HG03139 (cell line): ENCODE measurements at regions not wholly inside any gene's neighbourhood (a gene's known extent, or its start where the extent isn't known, plus 50 kb on each side); places are given as distances from the start of the nearest gene placed in this dataset.

Source experiments
- ATAC-seq: cut with Tn5 transposase; IDR thresholded peaks from one replicate; pipeline ENCODE4 v1.9.1; 2021; ENCODE audit not compliant: unreplicated experiment

GRCh38 chr7:131624536-131624935 is 68.1 kb upstream of the PODXL start:
- ATAC-seq = no peak

DNA sequence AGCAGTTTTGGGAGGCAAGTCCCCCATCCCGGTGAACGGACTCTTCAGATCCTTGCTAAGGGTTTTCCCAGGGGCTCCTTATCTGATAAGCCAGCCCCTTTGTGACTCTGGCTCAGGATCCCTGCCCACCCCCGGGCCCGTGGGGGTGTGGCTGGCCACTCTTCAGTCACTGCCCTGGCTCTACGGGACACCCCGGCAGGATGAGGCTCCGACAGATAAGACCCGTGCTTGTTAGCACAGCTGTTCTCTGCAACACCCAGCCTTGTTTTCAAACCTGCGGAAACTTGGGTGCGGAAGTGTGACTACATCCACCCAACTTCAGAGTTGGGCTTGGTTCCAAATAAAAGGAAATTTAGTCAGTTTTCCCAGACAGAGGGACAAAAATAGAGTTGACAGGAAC is 66.7 kb upstream of the PODXL start:
- ATAC-seq = no peak

DNA sequence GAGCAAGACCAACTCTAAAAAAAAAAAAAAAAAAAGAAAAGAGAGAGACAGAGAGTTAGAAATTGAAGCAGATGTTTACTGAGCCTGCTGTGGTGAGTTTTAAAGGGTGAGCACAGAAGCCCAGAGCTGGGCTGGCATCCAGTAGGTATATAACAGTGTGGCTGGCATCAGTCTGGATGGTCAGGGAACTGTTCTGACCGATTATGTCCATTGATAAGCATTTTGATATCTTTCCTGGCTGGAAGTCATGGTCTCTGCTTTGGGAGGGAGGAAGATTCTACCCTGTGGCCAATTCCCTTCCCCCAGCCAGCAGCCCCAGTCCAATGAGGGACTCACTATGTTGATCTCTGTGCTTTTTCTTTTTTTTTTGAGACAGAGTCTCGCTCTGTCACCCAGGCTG is 65.2 kb upstream of the PODXL start:
- ATAC-seq = no peak

- ATAC-seq = no peak
These were observed 64.5 kb upstream of the PODXL start for GRCh38 chr7:131620673-131621609.

DNA sequence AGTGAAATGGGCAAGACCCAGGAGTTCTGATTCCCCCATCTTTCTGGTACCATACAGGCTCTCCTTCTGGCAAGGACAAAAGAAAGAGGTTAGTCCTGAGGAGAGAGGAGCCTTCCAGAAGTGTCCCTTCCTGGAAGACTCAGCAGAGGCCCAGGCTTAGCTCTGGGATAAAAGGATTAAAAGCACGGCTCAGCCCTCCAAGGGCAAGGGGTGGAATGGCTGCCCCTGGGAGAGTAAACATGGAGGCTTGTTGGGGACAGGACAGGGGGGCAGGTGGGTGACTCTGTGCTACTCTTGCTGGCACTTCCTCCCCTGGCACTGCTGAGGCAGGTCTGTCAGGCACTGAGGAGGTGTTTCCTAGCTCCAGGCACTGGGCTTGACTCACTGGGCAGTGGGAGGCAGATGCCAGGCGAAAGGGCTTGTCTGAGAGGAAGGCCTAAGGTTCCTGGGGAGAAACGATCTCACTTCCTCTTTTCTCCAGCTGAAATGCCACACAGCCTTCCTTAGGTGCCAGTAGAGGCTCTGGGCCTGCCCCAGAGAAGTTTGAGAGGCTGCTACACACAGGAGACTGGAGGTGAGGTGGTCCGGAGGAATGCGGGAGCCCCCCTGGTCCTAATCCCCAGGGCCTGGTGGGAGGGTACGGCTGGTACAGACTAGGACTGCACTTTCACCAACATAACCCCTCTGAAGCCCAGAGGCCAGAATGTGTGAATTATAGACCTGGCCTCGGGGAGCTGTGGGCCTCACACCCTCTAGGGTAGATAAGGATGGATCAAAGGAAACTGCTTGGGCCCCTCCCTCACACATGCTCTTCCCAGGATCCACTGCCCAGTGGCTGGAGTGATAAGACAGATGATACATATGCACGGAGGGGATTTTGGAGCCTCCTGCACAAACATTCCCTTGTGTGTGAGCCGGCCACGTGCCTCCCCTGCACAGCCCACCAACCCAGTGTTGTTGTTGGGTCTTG is 63.2 kb upstream of the PODXL start:
- no peak for ATAC-seq

DNA sequence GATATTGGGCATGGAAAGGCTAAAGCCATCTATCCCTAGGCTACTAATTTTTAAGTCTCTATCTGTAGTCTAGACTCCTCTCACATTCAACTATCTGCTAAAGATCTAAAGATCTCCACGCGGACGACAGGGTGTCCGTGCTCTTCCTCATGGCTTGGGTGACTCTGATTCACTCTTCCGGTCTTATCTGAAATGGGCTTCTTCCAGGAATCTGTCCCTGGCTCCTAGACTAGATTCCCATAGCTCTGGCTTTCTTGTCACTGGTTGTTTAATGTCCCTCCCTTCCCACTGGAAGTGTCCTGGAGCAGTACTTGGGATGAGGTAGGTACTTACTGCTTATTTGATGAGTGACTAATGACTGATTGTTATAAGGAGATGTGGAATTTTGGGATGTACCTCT is 62.0 kb upstream of the PODXL start:
- no peak for ATAC-seq

DNA sequence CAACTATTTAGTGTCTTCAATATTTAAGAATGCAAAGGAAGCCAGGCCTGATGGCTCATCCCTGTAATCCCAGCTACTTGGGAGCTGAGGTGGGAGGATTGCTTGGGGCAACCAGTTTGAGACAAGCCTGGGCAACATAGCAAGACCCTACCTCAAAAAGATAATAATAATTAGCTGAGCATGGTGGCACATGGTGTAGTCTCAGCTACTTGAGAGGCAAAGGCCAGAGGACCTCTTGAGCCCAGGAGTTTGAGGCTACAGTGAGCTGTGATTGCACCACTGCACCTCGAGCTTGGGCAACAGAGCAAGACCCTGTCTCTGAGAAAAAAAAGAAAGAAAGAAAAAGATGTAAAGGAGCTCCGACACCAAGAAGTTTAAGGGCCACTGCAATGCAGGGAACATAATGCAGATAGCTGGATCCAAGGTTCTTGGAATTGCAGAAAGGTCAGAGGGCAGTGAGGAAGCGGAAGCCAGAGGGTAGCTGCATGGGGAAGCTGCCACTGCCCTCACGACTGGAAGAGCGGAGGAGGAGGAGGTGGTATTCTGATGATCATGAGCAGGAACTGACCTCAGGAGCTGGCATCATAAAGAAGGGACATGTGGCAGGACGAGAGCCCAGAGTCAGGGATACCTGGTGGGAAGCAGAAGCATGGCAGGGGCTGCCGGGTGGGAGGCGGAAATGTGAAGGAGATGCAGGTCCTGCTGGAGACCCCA is 60.2 kb upstream of the PODXL start:
- no peak for ATAC-seq

- no peak for ATAC-seq
These were observed 57.5 kb upstream of the PODXL start for GRCh38 chr7:131613909-131614308.

DNA sequence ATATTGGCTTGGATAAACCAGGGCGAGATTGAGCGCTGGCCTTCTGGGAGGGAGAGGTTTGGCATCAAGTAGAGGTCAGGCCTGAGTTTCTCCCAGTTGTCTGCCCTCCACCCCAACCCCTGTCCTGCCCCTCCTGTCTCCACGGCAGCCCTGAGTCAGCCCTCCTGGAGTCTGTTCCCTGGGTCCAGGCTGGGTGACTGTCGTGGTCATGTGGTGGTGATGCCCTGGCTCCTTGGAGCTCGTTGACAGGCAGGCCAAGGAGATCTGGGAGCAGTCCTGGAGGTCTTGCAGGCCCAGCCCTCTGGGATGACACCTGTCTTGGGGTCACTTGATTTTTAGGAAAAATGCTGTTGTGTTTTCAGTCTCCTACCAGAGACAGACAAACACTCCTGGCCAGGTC is 53.6 kb upstream of the PODXL start:
- no peak for ATAC-seq

DNA sequence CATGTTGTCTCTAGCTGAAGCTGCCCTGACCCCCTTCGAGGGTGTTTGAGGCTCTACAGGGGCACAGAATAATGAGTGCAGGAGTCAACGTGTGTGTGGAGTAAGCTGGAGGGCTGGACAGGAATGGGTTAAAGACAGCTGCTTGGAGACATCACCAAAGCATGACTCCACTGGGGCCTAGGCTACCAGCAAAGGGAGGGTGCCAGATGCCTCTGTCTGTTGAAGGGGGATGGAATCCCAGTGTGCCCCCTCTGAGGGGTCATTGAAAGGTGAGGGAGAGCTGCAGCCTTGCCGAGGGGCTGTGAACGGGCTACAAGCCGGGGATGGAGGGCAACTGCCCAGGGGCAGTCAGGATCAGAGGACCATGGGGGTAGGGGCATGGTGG is 51.7 kb upstream of the PODXL start:
- no peak for ATAC-seq

DNA sequence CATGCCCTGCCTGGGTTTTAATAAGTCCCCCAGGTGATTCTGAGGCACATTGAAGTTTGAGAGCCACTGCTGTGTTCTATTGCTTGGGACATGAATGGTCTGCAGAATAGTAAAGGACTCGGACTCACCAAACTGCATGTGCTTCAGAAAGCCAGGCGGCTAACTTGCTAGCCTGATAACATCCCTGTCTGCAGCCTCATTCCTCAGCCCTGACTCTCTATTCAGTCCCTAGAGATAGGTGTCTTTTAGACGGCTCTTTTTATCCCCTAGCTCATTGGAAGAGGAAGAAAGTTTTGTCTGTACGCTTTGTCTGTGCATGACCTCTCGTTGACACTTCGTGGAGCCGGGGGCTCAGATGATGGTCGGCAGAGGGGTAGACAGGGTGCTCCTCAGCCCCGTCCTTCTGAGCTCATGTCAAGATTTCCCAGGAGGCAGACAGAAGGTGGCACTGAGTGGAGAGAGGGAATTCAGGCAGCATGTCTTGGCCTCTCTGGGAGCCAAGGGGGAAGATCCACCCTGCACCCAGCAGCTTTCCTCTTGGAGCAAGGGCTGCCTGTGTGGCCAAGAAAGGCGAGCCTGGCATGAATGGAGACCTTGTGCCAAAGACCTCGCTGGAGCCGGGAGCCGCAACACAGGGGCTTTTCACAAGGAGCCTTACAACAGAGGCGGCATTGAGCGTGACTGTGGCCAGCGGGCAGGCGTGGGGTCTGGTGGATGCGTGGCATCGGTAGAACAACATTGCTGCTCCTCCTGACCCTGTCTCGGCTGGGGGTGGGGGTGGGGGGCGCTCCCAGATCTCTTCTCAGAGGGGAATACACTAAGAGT is 51.1 kb upstream of the PODXL start:
- no peak for ATAC-seq

- no peak for ATAC-seq
These were observed 50.2 kb upstream of the PODXL start for GRCh38 chr7:131606346-131607290.
